SU-DHL-6 (cell line): ENCODE measurements at regions not wholly inside any gene's neighbourhood (a gene's known extent, or its start where the extent isn't known, plus 50 kb on each side); places are given as distances from the start of the nearest gene placed in this dataset.

ENCODE experiments used
- H2AFZ ChIP-seq: fragments of 200-600 bp; sonication (generic); 2 replicates; pipeline ENCODE4 v1.6.1; 2014; ENCODE audit warnings: low read depth, mild to moderate bottlenecking, moderate library complexity, mixed read lengths, antibody characterized with exemption, low read length; ENCODE audit not compliant: severe bottlenecking
- H3F3A ChIP-seq: fragments of 200-600 bp; shearing (Covaris generic); 2 replicates; pipeline ENCODE4 v1.6.0; 2016; ENCODE audit warnings: antibody characterized with exemption, mild to moderate bottlenecking; ENCODE audit not compliant: insufficient read depth
- H3K27ac ChIP-seq: fragments of 200-600 bp; sonication (generic); 2 replicates; pipeline ENCODE4 v1.5.1; 2016; ENCODE audit warnings: low read depth, mild to moderate bottlenecking, low read length, moderate library complexity, mixed read lengths
- H3K27me3 ChIP-seq: fragments of 200-600 bp; sonication (generic), shearing (Covaris generic); 2 replicates; pipeline ENCODE4 v1.6.0; 2014; ENCODE audit warnings: mild to moderate bottlenecking, low read length
- H3K36me3 ChIP-seq: fragments of 200-600 bp; sonication (generic); 2 replicates; pipeline ENCODE4 v1.6.1; 2014; ENCODE audit warnings: mild to moderate bottlenecking, low read length, mixed read lengths
- H3K4me2 ChIP-seq: fragments of 300-600, 200-600 bp; shearing (Covaris generic), sonication (generic); 2 replicates; pipeline ENCODE4 v1.6.0; 2014; ENCODE audit warnings: low read length, low read depth, mild to moderate bottlenecking; ENCODE audit not compliant: poor library complexity, severe bottlenecking
- H3K4me3 ChIP-seq: fragments of 200-600 bp; sonication (generic); 2 replicates; pipeline ENCODE4 v1.5.1; 2014; ENCODE audit warnings: antibody characterized with exemption, low read length, mild to moderate bottlenecking, mixed read lengths; ENCODE audit not compliant: insufficient read depth, poor library complexity, severe bottlenecking
- H3K79me2 ChIP-seq: fragments of 200-600 bp; sonication (generic); 2 replicates; pipeline ENCODE4 v1.6.1; 2014; ENCODE audit warnings: mild to moderate bottlenecking, low read length, moderate library complexity; ENCODE audit not compliant: insufficient read depth
- H3K9ac ChIP-seq: fragments of 200-600 bp; sonication (generic); 2 replicates; pipeline ENCODE4 v1.7.0; 2014; ENCODE audit warnings: mild to moderate bottlenecking, low read length
- H3K9me2 ChIP-seq: fragments of 200-600 bp; sonication (generic); replicated peaks from 2 replicates; pipeline ENCODE4 v1.6.1; 2014; ENCODE audit warnings: low read length; ENCODE audit not compliant: insufficient read depth
- H3K9me3 ChIP-seq: fragments of 200-600 bp; sonication (generic); 2 replicates; pipeline ENCODE4 v1.6.1; 2014; ENCODE audit warnings: low read length, mixed read lengths; ENCODE audit not compliant: insufficient read depth
- H4K20me1 ChIP-seq: fragments of 200-600 bp; sonication (generic); 2 replicates; pipeline ENCODE4 v1.6.1; 2014; ENCODE audit warnings: low read depth, mild to moderate bottlenecking, antibody characterized with exemption, low read length, moderate library complexity, mixed read lengths
- CTCF ChIP-seq: fragments of 200-600 bp; sonication (generic); IDR thresholded peaks from one replicate; pipeline ENCODE4 v1.5.1; 2017; ENCODE audit warnings: antibody characterized with exemption, mild to moderate bottlenecking, low read length, moderate library complexity; ENCODE audit not compliant: insufficient read depth, poor library complexity, severe bottlenecking
- EZH2phosphoT487 ChIP-seq: fragments of 200-600 bp; sonication (generic), shearing (Covaris generic); conservative IDR thresholded peaks from 2 replicates; pipeline ENCODE4 v1.6.1; 2018; ENCODE audit warnings: mild to moderate bottlenecking, antibody characterized with exemption, low read length, moderate library complexity, mixed read lengths

GRCh38 chr1:29575826-29576225 lies 339.5 kb downstream of the PTPRU start:
- no peaks in the 10 kb centered on the region for H3K79me2 ChIP-seq
- H3K9ac ChIP-seq: no peak overlapping the region
- no peaks in the 10 kb centered on the region for H3K9me3 ChIP-seq
- no peaks in the 10 kb centered on the region for H3F3A ChIP-seq
- no peak overlapping the region for H3K4me3 ChIP-seq
- TF ChIP-seq CTCF (no peak), EZH2phosphoT487 (no peak)
- no peaks in the 10 kb centered on the region for H3K36me3 ChIP-seq
- no peak overlapping the region for H3K4me2 ChIP-seq
- no peaks in the 10 kb centered on the region for H3K27me3 ChIP-seq
- H2AFZ ChIP-seq: no peak overlapping the region
- H3K27ac ChIP-seq: no peak overlapping the region
- no peaks in the 10 kb centered on the region for H4K20me1 ChIP-seq
- H3K9me2 ChIP-seq: no peaks in the 10 kb centered on the region

GRCh38 chr1:29575277-29575676 lies 339.0 kb downstream of the PTPRU start:
- Histone ChIP-seq H3F3A (no peaks in the 10 kb centered on the region), H3K4me3 (no peak overlapping the region), H3K27me3 (no peaks in the 10 kb centered on the region), H3K36me3 (no peaks in the 10 kb centered on the region), H3K4me2 (no peak overlapping the region), H3K9ac (no peak overlapping the region), H4K20me1 (no peaks in the 10 kb centered on the region), H3K79me2 (no peaks in the 10 kb centered on the region), H3K9me3 (no peaks in the 10 kb centered on the region), H3K27ac (no peak overlapping the region), H3K9me2 (no peaks in the 10 kb centered on the region), H2AFZ (no peak overlapping the region)
- TF ChIP-seq EZH2phosphoT487 (no peak), CTCF (no peak)

- Histone ChIP-seq H3K9ac (no peak overlapping the region), H3K9me2 (no peaks in the 10 kb centered on the region), H3K27ac (no peak overlapping the region), H3K4me2 (no peak overlapping the region), H2AFZ (no peak overlapping the region), H3K4me3 (no peak overlapping the region), H3K36me3 (no peaks in the 10 kb centered on the region), H3F3A (no peaks in the 10 kb centered on the region), H4K20me1 (no peaks in the 10 kb centered on the region), H3K79me2 (no peaks in the 10 kb centered on the region), H3K27me3 (no peaks in the 10 kb centered on the region), H3K9me3 (no peaks in the 10 kb centered on the region)
- TF ChIP-seq CTCF (no peak), EZH2phosphoT487 (no peak)
Observed at GRCh38 chr1:29574871-29575270, 338.5 kb downstream of the PTPRU start.
